Skeletal muscle tissue (tissue), 3 donors: ENCODE measurements at regions not wholly inside any gene's neighbourhood (a gene's known extent, or its start where the extent isn't known, plus 50 kb on each side); places are given as distances from the start of the nearest gene placed in this dataset.

Experiments
- H3K27ac ChIP-seq: one replicate; pipeline ENCODE4 v1.7.0; 2013; ENCODE audit warnings: mild to moderate bottlenecking, low read depth, low read length, inconsistent platforms
- H3K27me3 ChIP-seq, 3 donors: one replicate each; pipeline ENCODE4 v1.7.0; 2013; ENCODE audit warnings: low read length in 3 of 3; ENCODE audit not compliant: control insufficient read depth in 3 of 3, insufficient read depth in 3 of 3
- H3K36me3 ChIP-seq, 3 donors: one replicate each; pipeline ENCODE4 v1.7.0; 2013; ENCODE audit warnings: low read length in 3 of 3; ENCODE audit not compliant: control insufficient read depth in 3 of 3, insufficient read depth in 3 of 3
- H3K4me1 ChIP-seq, 3 donors: one replicate each; pipeline ENCODE4 v1.7.0; 2013; ENCODE audit warnings: low read length in 3 of 3, mild to moderate bottlenecking in 3 of 3; ENCODE audit not compliant: control insufficient read depth in 3 of 3, insufficient read depth in 3 of 3
- H3K4me3 ChIP-seq, 3 donors: one replicate each; pipeline ENCODE4 v1.7.0; 2013; ENCODE audit warnings: low read length in 3 of 3
- H3K9ac ChIP-seq, 3 donors: one replicate each; pipeline ENCODE4 v1.7.0; 2013; ENCODE audit warnings: low read length in 3 of 3, mild to moderate bottlenecking in 3 of 3, moderate library complexity in 2 of 3, low read depth in 1 of 3
- H3K9me3 ChIP-seq, 3 donors: one replicate each; pipeline ENCODE4 v1.7.0; 2013; ENCODE audit warnings: low read length in 3 of 3; ENCODE audit not compliant: control insufficient read depth in 3 of 3
- donor health status: Osteomylitis.

DNA sequence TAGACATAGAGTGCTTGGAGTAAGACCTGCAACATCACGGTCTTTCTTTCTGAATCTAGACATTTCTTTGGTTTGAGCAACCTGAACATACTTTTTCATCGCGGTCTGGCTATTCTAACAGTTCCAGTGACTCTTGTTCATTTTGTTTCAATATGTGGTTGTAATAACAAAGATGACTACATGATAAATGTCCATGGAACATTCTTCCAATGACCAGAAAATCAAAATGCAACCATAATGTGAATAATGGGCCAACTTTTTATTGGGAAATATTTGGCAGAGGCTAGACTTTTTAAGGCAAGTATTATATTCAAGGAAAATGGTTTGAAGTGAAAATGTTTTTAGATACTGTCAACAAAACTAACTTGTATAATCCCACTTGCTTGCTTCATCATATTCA, 282.5 kb downstream of the INHBA start:
- Histone ChIP-seq H3K4me3 (no peak overlapping the region), H3K4me1 (no peaks in the 10 kb centered on the region), H3K9me3 (no peaks in the 10 kb centered on the region), H3K27ac (no peak overlapping the region), H3K27me3 (no peaks in the 10 kb centered on the region), H3K9ac (no peak overlapping the region), H3K36me3 (no peaks in the 10 kb centered on the region)

DNA sequence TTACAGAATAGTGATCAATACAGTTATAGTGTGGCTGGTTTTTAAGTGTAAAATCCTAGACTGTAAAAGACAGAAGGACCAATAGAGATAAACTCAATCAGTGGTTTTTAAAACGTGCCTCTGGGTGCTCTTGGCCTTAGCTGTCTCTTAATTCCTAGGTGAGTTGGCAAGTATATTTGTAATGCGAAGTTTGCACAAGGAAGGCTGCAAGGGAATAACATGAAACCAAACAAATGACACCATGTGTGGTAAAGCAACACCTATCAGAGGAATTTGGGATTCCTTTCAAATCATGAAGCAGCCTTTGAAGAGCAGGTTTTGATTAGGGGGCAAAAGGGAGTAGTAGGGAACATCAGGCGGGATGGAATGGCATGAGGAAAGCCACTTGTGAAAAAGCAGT, 284.6 kb downstream of the INHBA start:
- Histone ChIP-seq H3K27me3 (no peaks in the 10 kb centered on the region), H3K36me3 (no peaks in the 10 kb centered on the region), H3K9me3 (no peaks in the 10 kb centered on the region), H3K4me1 (no peaks in the 10 kb centered on the region), H3K4me3 (no peak overlapping the region), H3K27ac (no peak overlapping the region), H3K9ac (no peak overlapping the region)

- Histone ChIP-seq H3K4me3 (no peak overlapping the region), H3K4me1 (no peaks in the 10 kb centered on the region), H3K36me3 (no peaks in the 10 kb centered on the region), H3K27me3 (no peaks in the 10 kb centered on the region), H3K9me3 (no peaks in the 10 kb centered on the region), H3K9ac (no peak overlapping the region), H3K27ac (no peak overlapping the region)
These were observed 286.7 kb downstream of the INHBA start for GRCh38 chr7:41416208-41416595.

GRCh38 chr7:41415471-41416207, 287.3 kb downstream of the INHBA start:
- no peaks in the 10 kb centered on the region for H3K4me1 ChIP-seq
- no peaks in the 10 kb centered on the region for H3K36me3 ChIP-seq
- H3K27ac ChIP-seq, result no peak overlapping the region
- H3K27me3 ChIP-seq, result no peaks in the 10 kb centered on the region
- H3K9ac ChIP-seq, result no peak overlapping the region
- H3K9me3 ChIP-seq, result no peaks in the 10 kb centered on the region
- H3K4me3 ChIP-seq, result no peak overlapping the region

- Histone ChIP-seq H3K4me3 (no peak overlapping the region), H3K27me3 (no peaks in the 10 kb centered on the region), H3K27ac (no peak overlapping the region), H3K9me3 (no peaks in the 10 kb centered on the region), H3K9ac (no peak overlapping the region), H3K4me1 (no peaks in the 10 kb centered on the region), H3K36me3 (no peaks in the 10 kb centered on the region)
These were observed 287.8 kb downstream of the INHBA start for GRCh38 chr7:41415051-41415450.

- no peaks in the 10 kb centered on the region for H3K36me3 ChIP-seq
- H3K9ac ChIP-seq, result no peak overlapping the region
- no peaks in the 10 kb centered on the region for H3K9me3 ChIP-seq
- H3K27me3 ChIP-seq, result no peaks in the 10 kb centered on the region
- no peaks in the 10 kb centered on the region for H3K4me1 ChIP-seq
- H3K4me3 ChIP-seq, result no peak overlapping the region
- H3K27ac ChIP-seq, result no peak overlapping the region
These were observed 298.4 kb downstream of the INHBA start for GRCh38 chr7:41404375-41405074.

DNA sequence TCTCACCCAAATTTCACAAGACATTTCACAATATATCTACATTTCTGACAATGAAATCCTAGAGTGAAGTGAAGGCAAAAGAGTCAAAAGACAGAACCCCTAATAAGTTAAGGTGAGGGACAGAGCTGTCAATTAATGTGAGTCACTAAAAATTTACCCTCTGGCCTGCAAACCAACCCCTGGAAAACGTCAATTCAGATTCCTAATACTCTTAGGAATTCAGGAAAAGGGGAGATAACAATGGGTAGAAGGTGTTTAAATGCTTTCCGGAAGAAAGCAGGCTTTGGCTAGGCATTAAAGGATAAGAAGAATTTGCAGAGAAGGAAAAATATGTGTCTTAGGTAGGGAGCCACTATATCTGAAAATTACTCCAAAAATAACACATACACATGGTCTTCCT, 299.6 kb downstream of the INHBA start:
- no peak overlapping the region for H3K27ac ChIP-seq
- H3K4me1 ChIP-seq, result no peaks in the 10 kb centered on the region
- no peaks in the 10 kb centered on the region for H3K27me3 ChIP-seq
- no peak overlapping the region for H3K9ac ChIP-seq
- H3K4me3 ChIP-seq, result no peak overlapping the region
- H3K36me3 ChIP-seq, result no peaks in the 10 kb centered on the region
- no peaks in the 10 kb centered on the region for H3K9me3 ChIP-seq

- H3K27me3 ChIP-seq, result no peaks in the 10 kb centered on the region
- no peak overlapping the region for H3K9ac ChIP-seq
- no peaks in the 10 kb centered on the region for H3K36me3 ChIP-seq
- no peaks in the 10 kb centered on the region for H3K9me3 ChIP-seq
- H3K27ac ChIP-seq, result no peak overlapping the region
- no peaks in the 10 kb centered on the region for H3K4me1 ChIP-seq
- H3K4me3 ChIP-seq, result no peak overlapping the region
These were observed 301.1 kb downstream of the INHBA start for GRCh38 chr7:41401833-41402232.

- Histone ChIP-seq H3K9ac (no peak overlapping the region), H3K36me3 (no peaks in the 10 kb centered on the region), H3K27ac (no peak overlapping the region), H3K4me1 (no peaks in the 10 kb centered on the region), H3K9me3 (no peaks in the 10 kb centered on the region), H3K4me3 (no peak overlapping the region), H3K27me3 (no peaks in the 10 kb centered on the region)
These were observed 303.7 kb downstream of the INHBA start for GRCh38 chr7:41399171-41399570.

DNA sequence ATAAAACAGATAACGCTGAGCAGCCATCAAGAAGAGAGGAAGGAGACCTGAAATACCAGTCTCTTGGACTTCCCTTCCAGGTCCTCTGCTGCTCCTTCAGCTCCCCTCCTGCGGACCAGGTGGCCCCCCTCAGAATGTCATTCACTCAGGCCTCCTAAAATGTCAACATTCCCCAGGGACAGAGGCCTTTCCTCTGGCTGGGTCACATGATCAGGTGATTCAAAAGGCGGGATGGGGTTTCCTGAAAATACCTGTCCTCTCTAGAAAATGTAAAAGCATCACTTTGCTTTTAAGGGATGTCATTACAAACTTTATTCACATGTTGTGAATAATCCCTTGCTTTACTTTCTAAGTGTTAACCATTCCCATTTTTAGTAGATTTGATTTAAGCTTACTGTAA, 311.1 kb downstream of the INHBA start:
- H3K4me1 ChIP-seq, result no peaks in the 10 kb centered on the region
- H3K36me3 ChIP-seq, result no peaks in the 10 kb centered on the region
- H3K4me3 ChIP-seq, result no peak overlapping the region
- H3K9ac ChIP-seq, result no peak overlapping the region
- H3K27ac ChIP-seq, result no peak overlapping the region
- H3K27me3 ChIP-seq, result no peaks in the 10 kb centered on the region
- H3K9me3 ChIP-seq, result no peaks in the 10 kb centered on the region
